Activated naive CD4-positive, alpha-beta T cell (primary cell): ENCODE measurements at regions not wholly inside any gene's neighbourhood (a gene's known extent, or its start where the extent isn't known, plus 50 kb on each side); places are given as distances from the start of the nearest gene placed in this dataset.

Source experiments
- DNase-seq, 4 experiments: peaks; one replicate each; lab custom pipeline; 2025; lab: John Stamatoyannopoulos, UW

DNA sequence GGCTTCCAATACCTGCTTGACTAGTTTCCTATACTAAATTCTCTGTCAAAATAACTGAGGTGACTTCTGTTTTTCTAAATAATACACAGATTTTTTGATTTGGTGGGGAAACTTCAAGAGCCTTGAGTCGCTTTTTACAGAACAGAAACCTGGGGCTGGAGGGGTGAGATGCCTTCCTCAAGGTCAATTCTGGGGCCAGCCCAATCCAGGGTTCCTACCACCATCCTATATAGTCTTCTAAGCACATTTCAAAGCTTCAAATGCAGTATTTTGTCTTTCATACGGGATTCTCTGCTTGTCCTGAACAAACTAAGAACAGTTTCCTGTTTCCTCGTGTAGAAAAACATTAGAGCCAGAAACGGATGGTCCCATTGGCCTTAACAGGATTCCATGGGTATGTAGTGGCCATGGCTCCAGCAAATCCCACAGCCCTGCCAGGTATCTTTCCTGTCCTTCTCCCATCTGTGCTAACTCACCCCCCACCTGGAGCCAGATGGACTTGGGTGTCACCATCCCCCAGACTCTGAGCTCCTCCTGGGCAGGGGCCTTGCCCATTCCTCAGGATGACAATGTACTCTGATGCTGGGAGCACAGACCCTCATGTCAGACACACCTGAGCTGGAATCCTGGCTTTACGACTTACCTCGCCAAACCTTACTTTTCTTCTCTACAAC, 146.9 kb downstream of the KLF13 start:
- DNase-seq, result no peak

DNA sequence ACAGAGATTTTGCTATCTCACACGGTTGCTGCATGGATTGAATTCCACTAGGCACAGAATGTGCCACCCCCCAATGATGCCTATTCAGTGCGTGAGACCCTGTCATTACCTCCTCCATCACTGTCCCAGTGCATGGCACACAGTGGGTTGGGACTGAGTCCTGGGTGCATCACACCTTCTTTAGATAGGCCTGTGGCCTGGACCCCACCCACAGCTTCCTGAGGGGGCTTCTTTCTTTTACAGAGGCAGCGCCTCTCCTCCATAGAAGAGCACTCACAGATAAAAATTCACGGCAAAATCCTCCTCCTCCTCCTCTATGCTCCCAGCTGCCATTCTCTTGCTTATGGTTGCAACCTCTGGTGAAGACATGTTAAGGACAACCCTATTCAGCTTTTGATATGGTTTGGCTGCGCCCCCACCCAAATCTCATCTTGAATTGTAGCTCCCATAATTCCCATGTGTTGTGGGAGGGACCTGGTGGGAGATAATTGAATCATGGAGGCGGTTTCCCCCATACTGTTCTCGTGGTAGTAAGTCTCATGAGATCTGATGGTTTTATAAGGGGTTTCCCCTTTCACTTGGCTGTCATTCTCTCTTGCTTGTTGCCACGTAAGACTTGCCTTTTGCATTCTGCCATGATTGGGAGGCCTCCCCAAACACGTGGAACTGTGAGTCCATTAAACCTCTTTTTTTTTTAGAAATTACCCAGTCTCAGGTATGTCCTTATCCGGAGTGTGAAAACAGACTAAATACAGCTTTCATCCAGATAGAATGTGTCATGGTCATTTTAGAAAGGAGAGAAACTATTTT, 147.6 kb downstream of the KLF13 start:
- no peak for DNase-seq

DNA sequence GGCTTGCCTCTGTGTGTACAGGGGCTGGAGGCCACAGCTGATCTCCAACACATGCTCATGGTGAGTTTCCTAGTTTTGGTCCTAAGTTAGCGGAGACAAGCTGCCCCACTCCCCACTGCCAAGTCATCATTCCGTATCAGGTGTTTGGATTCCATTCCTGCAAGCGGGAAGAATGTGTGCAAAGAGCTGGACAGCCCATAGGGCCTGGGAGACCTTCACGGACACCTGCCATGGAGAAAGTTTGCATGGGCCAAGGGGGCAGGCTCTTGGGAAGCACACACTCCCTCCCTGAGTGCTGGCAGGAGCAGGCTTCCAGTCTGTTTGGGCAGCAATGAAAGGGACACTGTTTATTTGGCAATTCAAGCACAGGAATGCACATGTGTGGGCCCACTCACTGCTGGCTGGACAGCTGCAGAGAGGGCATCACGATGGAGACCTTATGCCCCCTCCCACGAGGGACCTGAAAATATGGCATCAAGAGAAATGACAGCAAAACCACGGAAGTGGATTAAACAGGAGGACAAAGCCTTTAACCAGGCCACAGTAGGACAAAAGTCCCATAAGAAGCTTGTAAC, 149.7 kb downstream of the KLF13 start:
- DNase-seq, result no peak

DNA sequence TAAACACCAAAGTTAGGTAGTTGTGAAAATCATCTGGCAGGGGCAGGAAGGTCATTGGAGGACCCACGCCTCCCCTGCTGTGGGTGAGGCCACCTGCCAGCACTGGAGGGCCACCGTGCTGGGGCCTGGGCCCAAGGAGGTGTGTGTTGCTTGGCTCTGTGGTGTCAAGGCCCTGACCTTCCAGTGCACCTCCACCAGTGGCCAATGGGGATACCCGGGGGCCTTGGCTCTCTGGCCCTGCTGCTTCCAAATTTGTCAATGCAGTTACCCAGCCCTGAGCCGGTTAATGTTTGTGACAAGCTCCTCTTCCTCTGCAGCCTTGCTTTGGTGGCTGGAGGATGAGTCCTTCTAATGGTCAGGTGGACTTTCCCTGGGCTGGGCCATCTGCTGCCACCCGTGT, 150.2 kb downstream of the KLF13 start:
- DNase-seq, result no peak

GRCh38 chr15:31477301-31477700, 150.7 kb downstream of the KLF13 start:
- DNase-seq, result no peak

DNA sequence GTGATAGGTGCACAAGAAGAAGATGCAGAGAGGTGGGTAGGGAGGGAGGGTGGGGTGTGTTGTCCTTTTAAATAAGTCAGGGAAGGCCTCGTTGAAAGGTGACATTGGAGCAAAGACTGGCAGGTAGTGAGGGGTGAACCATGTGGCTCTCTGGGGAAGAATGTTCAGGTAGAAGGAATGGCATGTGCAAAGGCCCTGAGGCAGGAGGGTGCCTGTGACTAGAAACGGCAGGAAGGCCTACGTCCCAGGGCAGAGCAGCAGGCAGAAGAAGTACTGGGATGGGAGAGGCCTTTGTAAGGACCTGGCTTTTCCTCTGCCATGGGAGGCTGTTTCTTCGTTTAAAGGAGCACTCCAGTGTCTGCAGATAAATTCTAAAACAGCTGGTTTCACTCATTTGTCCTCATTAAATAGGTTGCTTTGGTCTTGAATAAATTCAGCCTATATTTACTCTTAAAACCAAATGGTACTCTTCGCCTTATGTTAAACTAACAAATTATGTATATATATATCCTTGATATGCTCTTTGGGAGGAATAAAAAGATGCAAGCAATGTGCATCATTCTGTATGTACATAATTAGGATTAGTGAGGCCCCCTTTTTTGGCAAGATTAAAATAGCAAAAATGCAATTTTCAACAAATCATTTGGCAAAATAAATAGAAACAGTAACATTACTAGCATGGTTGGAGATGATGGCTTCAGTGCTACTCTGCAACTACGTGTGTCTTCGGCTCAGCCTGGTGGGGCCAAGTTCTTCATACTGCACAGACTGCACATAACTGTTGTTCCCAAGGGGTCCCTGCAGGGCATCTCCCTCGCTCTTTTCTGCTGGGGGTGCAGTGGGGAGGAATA, 151.4 kb downstream of the KLF13 start:
- DNase-seq, result no peak

DNA sequence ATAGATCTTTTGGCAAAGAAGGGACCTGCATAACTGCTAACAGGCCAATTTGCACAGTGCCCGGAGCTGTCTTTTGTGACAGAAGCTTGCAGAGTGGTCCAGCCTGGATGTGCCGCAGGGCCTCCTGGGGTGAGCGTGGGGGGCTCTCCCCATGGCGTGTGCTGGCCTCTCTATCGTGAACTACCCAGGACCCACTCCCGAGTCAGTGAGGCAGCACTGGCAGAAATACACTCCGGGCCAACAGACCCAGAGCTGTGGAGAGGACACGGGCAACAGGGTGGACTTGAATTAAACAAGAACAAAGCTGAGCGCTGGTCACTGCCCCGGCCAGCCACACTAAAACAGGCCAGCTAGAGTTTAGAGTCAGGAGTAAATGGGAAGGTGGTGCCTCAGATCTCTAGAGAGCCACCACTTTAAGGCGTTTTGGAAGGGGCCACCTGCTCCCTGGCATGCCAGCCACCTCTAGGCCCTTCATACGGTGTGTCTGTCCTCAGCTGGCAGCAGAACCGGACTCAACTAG, 152.1 kb downstream of the KLF13 start:
- no peak for DNase-seq

DNA sequence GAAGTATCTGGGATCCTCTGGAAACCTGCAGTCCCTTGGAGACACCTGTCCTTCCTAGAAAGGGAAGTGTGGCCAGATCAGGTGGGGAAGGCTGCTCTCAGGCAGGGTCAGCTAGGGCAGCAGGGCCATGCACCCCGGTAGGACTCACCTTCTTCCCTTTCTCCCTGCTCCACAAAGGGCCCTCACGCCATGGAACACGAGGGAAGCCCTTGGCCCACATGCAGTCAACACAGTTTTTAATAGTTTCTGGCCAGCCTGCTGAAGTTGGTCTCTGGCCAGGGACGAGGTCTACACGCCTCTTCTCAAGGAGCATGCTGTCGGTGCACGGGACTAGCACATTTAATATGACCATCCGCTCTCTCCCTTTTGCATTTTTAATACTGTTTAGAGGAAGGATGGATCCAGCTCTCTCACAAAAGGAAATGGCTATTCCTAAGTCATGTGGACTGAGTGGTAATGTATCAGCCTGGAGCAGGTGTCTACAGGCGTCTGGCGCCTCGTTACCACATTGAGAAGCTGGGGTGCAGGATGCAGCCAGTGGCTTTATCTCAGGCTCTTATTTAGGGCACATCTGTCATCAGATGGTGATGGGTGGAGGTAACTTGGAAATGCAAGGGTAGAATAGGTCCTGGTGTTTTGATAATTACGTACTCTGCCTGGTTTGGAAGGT, 153.9 kb downstream of the KLF13 start:
- DNase-seq, result no peak

DNA sequence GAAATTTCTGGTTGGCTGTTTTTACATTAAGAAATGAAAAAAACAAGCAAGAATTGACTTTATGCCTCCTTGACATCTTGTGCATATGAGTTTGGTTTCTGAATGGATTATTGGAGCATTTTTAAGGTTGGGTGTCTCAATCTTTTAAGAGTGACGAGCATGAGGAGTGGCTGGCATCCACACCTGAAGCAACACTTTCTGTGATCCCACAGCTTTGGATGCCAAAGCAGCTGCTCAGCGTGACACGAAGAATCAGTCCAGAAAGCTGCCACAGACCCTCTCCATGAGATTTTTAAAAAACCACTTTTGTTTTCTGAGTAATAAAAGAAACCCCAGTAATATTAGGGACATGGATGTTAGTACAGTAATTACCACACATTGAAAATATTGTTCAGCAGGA, 154.5 kb downstream of the KLF13 start:
- no peak for DNase-seq

DNA sequence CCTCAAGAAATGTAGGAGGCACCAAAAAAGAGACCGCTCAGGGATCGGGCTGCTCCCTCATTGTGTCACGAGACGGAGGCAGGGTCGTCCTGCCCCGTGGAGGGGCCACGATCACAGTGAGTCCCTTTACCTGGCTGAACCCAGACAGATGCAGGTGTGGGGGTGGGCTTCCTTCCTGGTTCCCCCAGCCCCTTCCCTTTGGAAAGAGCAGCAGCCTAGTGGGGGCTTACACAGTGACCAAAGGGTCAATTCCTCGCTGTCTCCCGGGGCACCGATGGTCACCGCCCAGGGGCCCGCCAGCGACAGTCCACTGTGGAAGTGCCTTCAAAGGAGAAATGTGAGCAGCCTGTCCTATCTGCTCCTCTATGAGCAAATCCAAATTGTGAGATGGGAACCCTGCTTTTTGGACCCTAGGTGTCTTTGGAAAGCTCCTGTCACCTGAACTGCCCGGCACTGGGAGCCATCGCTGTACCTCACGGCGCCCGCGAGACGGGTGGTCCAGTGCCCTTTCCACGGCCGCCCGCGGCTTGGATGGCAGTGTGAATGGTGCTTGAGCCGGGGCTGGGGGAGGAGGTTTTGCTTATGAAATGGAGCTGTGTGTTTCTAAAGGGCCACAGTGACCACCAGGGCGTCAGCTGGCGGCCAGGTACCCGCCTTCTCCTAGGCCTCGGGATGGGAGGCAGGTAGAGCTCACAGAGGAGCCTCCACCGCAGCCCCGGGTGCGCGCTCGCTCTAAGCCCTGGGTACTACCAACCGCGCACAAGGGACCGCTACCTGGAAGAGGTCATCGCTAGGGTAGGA, 155.7 kb downstream of the KLF13 start:
- DNase-seq, result no peak

- DNase-seq, result peak in 2 of 4 experiments; percentile 33 to 59
Measured at GRCh38 chr15:31483053-31483985, 156.7 kb downstream of the KLF13 start.

DNA sequence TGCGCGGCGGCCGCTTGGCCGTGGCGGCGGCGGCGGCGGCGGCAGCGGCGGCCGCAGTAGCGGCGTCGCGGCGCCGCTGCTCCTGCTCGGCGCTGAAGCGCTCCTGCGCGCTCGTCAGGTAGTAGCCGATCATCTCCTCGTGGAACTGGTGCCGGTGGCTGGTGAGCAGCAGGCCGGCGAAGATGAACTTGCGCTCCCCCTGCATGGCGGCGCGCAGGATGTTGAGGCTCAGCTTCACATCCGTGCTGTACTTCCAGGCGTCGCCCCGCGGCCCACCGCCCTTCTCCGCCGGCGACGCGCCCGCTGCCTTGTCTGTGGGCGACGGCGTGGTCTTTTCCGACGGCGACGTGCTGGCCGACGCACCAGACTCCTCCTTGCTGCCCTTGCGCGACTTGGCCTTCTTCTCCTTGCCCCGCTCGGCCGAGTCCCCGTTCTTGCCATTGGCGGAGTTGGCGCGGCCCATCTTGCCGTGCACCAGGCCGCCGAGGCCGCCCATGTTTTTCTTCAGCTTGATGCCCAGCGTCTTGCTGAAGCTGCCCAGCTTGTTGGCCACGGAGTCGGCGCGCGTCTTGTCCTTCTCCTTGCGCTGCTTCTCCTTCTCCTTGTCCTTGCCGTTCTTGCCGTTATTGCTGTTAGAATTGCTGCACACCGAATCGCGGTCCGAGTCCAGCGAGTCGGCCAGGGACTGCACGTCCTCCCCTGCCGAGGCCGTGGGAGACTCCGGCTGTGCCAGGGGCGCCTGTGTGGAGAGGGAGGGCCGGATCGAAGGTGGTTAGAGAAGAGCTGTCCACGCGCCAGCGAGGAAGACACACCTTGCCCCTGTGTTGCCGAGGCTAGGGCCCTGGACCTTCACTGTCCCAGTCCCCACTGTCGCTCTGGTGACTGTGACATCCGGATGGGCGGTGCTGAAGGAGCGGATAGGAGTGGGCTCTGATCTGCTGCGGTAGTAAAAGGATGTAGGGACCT, 157.6 kb downstream of the KLF13 start:
- DNase-seq, result peak in 2 of 4 experiments; percentile 5 to 45

GRCh38 chr15:31484986-31485385, 158.4 kb downstream of the KLF13 start:
- DNase-seq, result no peak

DNA sequence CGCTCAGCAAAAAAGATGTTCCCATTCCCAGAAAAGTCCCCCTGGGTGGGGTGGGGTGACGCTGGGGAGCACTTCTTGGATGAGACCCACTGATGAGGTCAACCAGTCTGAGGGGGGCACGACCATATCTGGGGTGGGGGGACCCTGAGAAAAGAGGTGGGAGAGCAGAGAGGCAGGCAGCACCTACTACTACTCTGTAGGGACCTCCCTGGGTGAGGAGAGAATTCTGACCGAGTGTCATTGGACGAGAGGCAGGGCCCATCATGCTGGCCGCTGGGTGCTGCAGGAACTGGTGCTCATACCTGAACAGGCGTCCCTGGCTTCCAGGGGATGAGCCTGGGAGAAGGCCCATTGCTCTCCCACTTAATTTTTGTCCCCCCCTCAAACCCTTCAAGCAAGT, 158.8 kb downstream of the KLF13 start:
- no peak for DNase-seq

DNA sequence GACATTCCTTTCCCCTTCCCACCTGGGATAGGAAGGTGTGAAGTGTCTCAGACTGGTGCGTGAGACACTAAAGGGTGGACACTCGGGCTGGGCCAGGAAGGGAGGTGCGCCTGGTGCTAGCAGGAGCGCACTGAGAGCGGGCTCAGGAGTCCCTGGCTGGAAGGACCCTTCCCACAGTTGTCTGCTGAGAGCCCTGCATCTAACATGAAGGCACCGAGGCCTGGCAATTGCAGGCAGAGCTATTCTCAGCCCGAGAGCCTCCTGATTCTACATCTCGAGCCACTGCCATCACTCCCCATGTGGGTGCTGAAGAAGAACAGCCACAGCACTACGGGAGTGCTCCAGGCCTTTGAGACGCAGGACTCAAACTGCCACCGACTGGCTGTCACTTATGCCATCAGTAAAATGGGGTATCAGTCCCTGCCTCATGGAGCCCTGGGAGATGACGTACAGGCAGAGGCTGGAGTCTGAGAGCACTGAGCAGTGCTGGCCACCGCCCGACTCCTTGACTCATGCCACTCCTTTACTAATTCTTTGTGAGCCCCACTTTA, 159.4 kb downstream of the KLF13 start:
- DNase-seq, result no peak

- no peak for DNase-seq
Measured at GRCh38 chr15:31486506-31486905, 159.9 kb downstream of the KLF13 start.

DNA sequence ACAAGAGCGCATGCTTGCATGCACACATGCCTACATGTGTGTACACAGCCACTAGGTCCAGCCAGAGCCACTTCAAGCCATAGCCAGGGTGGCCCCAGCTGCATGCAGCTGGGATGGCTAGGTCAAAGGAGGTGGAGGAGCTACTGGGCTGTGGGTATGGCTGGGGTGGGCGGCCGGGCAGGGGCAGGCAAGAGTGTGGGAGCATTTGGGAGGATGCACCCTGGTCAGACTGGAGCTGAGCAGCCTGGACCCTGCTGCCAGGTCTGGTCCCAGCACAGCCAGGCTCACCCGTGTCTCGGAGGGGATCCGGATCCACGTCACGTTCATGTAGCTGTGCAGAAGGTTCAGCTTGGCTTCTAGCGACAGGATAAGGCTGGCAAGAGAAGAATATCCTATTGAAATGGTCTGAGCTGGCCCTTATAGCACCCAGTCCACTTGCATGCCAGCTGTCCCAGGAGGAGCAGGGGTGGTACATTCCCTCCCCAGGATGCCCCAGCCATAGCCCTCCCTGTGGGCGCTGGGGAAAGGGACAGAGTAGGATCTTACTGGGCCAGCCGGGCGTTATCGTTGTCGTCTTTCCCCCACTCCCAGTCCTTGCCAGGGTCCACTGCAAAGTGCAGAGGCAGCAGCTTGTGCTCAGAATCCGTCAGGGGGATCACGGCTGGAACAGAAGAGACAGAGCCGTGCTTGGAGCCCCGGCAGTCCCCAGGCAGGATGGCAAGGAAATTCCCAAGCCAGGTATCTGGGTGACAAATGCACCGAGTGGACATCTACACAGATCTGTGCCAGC, 160.5 kb downstream of the KLF13 start:
- no peak for DNase-seq
